Activated naive CD8-positive, alpha-beta T cell treated with anti-CD3 and anti-CD28 coated beads, Interleukin-2, amount 50 U/mL, for 16 hours (primary cell): ENCODE measurements at regions not wholly inside any gene's neighbourhood (a gene's known extent, or its start where the extent isn't known, plus 50 kb on each side); places are given as distances from the start of the nearest gene placed in this dataset.
"Not testable (repeated sequence)": the region's sequence is repeated elsewhere in the genome, so short reads cannot be mapped to it uniquely, and the experiment has no call there.

ENCODE experiments used
- DNase-seq: peaks from one replicate; pipeline ENCODE4 v3.0.0-alpha.2; 2020; ENCODE audit warnings: low read depth, low spot score

DNA sequence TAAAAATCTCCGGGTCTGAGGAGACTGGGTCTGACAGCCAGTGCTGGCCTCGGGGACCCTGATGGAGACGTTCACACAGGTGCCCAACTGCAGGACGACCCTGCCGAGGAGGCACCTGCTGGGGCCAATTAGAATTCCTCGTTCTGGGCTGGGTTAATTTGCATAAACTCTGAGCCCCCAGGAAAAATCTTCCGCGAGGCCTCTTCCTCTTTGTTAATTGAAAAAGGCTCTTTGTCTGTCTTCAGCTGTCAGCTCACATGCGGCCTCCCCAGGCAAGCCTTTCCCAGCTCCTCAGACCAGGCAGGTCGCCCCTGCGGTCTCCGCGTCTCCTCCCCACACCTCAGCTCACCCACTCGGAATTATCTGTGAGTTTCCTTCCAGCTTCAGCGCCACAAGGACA is 400.2 kb downstream of the SEC14L1 start:
- no peak for DNase-seq

DNA sequence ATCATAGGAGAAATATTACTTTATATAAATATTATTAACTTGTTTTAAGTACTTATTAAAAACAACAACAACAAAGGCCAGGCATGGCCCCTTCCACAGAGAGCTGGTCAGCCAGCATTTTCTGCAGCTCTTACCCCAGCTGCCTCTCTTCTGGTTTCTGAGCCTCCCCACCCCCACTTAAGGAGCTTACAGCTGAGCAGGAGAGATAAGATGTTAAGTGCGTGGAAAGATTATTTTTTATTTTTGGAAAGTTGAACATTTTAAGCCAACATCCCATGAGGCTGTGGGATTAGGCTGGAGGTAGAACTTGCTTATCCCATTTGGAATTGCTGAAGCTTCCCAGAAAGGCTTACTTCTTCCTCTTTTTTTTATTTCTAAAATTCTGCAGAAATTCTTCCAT is 401.2 kb downstream of the SEC14L1 start:
- no peak for DNase-seq

DNA sequence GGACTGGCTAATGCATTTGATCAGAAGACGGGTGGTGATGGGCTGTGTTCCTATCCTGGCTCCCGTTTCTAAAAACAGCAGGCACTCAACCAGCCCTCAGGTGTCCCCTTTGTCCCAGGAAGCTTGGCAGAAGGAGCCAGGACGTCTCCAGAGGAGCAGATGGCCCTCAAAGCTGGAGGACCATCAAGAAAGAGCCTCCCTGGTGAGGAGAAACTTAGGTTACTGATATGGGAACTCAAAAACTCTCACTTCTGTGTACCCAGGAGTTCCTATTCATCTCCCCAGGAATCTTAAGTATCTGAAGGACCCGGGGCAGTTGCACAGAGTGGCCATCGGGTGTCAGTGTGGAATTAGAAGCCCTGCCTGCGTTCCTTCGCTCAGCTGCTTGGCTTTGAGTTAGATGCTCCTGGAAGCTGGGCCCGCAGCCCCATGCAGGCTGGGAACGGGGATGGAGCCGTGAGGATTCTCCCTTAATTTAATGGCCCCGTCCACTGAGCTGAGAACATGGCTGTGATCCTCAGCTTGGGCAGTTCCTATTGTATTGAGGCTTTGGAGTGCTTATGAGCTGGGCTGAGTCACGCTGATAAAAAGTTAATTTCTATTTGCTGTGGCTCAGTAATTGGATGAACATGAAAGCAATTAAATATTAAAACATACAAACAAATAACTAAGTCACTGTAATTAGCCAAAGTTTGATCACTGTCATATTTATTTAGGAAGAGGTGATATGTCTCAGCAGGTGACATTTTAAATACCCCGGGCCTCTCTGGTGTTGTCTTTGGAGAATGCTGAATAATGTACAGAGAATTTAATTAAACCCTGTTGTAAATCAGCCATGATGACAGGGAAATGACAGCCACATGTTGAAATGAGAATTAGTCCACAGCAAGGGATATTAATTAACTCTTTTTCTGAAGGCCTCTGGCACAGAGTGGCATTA is 402.1 kb downstream of the SEC14L1 start:
- no peak for DNase-seq

- DNase-seq, result no peak
These were observed 403.0 kb downstream of the SEC14L1 start for GRCh38 chr17:77543801-77544200.

DNA sequence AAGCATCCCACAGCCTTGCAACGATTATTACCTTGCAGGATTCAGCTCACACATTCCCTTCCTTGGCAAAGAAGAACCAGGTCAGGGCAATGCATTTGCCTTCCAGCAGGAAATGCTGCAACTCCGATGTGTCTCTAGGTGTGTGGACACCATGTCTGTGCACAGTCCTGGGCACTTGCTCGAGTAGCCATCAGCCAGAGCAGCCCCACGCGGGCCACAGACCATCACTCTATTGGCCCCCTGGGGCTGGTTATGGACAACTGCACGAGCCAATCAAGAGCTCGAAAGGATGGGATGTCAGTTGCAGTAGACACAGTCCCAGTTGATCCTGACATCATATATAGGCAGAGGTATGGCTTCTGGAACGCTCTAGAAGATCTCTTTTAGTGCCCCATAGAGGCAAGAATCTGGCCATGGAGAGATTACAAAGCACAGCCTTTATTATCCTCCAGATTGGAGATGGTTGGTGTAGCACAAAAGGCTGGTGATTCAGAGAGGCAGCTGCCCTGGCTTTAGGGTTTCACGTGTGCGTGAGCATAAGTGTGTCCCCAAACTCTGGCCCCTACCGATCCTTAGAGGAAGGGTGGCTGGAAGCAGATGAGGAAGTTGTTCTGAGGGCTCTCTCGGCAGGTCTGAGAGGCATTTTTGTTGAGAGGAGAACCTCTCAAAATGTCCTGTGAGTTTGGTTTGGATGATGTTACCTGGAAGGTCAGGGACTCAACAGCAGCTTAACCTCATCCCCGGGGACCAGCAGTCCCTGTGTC is 403.8 kb downstream of the SEC14L1 start:
- no peak for DNase-seq

GRCh38 chr17:77546772-77547241 is 406.0 kb downstream of the SEC14L1 start:
- DNase-seq, result no peak

DNA sequence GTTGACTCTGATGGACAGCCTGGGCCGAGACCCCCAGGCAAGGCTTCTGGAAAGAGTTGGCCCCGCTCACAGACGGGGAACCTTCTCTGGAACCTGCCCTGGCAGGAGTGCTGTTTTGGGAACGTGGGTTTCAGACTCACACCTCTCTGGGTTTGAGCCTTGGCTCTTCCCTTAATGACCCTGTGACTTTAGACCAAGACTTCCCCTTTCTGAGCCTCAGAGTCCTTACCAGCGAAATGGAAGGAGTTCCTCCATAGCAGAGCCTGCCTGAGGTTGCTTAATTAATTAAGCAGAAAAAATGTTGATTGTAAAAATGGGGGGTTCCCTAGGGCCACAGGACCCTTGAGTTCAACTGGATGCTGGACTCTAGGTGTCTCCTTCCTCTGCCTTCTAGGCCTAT is 408.2 kb downstream of the SEC14L1 start:
- no peak for DNase-seq

DNA sequence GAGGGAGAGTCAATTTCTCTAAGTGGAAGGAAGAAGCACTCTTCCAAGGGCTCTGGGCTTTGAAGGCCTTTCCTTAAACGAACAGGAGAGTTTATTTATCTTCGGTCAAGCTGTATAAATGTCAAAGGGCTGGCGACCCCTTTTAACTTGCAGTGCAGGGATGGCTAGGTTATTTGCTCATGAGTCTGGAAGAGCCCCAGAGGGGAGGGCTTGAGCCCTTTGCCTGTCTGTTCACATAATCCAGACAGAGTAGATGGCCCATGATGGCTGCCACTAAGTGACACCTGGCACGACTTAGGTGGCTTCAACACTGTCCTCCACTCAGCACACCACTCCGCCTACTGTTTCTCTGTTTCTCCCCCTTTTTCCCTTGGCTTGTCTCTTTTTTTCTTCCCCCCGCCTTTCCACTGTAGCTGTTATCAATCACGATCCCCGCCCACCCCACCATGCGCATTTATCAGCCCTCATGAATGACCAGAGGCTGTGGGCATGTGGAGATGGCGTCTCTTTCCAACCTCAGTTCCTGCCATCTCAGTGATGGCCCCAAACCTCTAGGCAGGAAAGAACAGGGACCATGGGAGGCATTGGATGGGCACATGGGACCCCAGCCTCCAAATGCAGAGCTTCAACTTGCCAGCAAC is 408.7 kb upstream of the TNRC6C start:
- no peak for DNase-seq

GRCh38 chr17:77553459-77554066 is 404.9 kb upstream of the TNRC6C start:
- DNase-seq, result no peak

DNA sequence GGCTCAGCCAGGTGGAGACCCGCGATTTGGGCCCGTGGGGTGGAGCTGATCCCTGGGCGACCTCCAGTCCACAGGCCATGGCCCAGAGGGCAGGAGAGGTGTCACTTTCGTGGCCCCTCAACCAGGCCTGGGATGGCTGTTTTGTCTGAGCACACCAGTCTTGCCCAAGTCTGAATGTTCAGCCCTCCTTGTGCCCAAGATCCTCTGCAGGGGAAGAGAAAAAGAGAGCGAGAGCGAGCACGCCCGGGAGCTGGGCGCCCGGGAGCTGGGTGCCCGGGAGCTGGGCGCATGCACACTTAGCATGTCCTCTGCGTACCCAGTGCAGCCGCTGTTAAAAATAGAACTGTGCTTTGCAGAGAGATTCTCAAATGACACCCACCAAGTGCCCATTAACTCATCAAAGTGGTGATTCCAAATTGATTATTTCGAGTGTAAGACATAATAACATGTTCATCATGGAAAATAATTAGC is 403.3 kb upstream of the TNRC6C start:
- no peak for DNase-seq

DNA sequence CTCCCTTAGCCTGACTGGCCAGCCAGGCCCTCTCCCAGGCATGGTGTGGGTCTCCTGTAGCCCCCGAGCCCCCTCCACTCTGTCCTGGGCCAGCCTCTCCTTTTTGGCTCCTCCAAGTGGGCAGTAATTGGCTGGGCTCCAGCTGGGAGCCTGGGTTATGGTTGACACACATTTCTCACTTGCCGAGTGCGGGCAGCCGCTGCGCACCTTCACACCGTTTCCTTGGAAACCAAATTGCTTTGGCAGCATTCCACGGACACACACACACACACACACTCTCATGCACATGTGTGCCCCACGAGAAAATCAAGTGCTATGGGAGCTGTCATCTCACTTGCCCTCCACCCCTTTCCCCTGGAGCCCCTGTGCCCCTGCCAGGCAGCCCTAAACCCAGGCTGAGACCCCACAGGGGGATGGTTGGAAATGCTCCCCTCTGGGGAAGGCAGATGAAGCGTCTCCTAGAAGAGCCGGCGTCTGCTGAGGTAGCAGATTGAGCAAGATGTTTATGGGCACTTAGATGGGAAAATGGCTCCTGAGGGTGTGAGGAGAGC is 402.7 kb upstream of the TNRC6C start:
- DNase-seq, result no peak

DNA sequence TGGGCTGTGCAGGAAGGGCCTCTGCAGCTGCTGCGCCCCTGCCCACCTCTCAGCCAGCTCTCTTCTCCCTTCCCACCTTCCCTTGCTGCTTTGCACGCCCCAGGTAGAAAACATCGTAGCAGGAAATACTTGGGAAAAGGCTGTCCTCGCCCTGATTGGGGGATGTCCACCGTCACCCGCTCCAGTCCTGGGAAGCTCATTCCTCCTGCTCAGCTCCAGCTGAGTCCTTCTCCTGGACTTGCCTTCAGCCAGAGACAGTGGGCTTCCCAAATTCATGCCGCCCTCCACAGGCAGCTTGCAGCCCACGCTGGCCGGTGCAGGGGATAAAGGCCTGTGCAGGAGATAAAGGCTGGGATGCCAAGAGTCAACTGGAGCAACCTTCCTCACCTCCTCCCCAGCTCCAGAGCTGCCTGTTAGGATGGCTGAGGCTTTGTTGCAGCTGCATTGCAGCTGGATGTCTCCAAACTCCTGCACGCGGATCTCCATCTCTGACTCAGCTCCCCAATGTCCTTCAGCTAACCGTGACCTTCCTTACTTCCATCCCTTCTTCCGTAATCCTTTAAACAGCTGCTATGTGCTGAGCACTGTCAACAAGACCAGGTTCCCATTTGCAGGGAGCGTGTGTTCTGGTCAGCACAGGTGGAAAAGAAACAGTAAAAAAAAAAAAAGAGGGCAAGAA is 402.0 kb upstream of the TNRC6C start:
- no peak for DNase-seq

- no peak for DNase-seq
These were observed 399.5 kb upstream of the TNRC6C start for GRCh38 chr17:77558846-77559626.

DNA sequence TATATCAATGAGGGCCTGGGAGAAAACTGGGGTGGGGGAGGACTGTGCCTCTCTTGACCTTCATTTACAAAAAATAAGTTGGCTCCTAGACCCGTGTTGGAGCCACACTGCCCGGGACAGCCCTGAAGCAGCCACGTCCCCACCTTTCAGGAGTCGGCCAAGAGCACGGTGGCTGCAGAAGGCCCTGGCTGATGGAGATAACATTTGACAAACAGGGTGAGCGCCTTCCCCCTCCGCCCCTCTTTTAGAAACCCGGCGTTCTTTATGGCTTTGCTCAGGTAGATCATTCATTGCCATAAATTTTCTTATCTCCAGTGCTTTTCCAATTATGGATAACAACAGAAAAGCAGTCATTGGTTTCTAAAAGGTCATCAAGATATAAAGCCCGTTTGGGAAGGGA is 398.1 kb upstream of the TNRC6C start:
- no peak for DNase-seq

DNA sequence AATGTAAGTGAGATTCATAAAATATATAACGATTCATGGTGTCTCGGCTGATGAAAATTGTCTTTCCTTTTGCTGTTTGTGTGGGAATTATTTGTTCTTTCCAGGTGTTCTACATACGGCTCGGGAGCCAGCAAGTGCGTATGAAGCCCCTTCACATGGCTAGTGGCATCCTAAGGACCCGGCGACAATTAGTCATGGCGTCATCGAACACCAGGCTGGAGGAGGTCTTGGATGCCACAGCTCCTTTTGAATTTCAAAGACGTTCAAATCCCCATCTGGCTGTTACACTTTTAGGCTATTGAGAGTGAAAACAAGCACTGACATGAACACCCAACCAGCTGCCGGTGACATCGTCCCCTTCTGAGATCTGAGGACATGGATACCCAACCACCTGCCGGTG is 397.7 kb upstream of the TNRC6C start:
- no peak for DNase-seq

GRCh38 chr17:77562361-77562760 is 396.1 kb upstream of the TNRC6C start:
- DNase-seq, result not testable (repeated sequence)

DNA sequence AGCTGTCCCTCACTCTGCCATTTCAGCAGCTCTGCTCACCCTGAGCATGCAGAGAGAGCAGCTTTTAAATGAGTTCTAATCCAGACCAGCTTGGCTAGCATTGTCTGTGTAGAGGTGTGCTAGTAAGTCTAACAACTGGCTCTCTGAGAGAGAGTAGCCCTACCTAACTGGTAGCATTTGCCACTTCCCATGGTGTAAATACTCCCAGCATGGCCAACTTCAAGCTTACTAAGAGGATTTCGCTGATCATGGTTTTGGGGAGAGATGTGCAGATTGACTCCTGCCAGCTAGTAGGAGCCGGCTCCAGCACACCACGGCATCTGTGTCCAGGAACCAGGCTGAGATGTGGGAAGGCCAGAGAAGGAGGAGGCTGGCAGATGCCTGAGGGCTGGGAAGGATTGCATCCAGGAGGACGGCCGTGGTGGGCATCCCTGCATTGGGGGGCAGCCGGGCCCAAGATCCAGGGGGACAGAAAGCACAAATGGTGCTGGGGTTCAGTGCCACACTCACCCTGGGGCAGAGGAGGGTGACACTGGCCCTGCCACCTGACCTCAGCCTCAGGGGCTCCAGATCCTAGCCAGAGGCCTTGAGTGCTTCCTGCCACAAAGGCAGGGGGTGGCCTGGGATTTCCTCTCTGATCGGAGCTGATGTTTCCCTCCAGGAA is 394.9 kb upstream of the TNRC6C start:
- DNase-seq, result no peak

- DNase-seq, result no peak
These were observed 394.1 kb upstream of the TNRC6C start for GRCh38 chr17:77564278-77564920.

DNA sequence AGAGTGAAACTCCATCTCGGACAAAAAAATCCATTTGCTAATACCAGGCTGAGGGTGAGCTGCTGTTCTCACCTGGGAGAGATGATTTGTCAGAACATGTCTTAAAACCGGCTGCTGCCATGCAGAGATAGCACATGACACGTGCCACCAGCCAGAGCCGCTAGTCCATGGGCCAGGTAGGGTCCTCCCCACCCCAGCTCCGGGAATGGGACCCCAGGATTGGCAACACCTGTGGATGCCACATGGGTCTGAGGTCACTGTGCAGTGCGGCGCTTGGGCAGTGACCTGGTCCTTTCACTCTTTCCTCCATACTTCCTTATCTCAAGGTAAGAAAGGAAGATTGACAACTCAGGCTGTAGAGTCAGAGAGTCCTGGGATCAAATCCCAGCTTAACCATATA is 393.3 kb upstream of the TNRC6C start:
- no peak for DNase-seq
